ENCODE measurements at regions not wholly inside any gene's neighbourhood (a gene's known extent, or its start where the extent isn't known, plus 50 kb on each side); places are given as distances from the start of the nearest gene placed in this dataset.

DNA sequence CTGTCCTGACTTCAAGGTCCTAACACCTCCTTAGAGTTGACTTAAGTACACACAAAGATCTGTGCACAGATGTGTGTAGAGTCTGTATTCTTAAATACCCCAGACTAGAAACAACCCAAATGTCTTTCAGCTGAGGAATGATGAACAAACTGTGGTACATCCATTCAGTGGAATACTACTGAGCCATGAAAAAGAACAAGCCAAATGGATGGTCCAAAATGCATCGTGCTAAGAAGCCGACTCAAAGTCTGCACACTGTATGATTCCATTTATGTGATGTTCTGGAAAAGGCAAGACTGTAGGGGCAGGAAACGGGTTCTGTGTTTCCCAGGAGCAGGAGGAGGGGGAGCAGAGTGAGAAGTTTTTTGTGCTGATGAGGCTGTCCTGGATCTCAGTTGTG is 56.7 kb upstream of the LINC01488 start:
- H3K4me3 ChIP-seq (ENCODE audit: low read length): no peak overlapping the region
- H3K9me3 ChIP-seq (replicated peaks; ENCODE audit: low read length): peaks cover 7% of the 10 kb centered on the region
- H3K9ac ChIP-seq (ENCODE audit: low read depth, low read length): no peak overlapping the region
- no peak overlapping the region for H3K4me2 ChIP-seq (ENCODE audit: low read length)
- peaks cover 17% of the 10 kb centered on the region for H3K4me1 ChIP-seq (ENCODE audit: control insufficient read depth, insufficient read depth, low read length)
- H3K27me3 ChIP-seq (ENCODE audit: control insufficient read depth, insufficient read depth, low read length): no peaks in the 10 kb centered on the region
- H3K36me3 ChIP-seq (ENCODE audit: insufficient read depth, low read length): no peaks in the 10 kb centered on the region

DNA sequence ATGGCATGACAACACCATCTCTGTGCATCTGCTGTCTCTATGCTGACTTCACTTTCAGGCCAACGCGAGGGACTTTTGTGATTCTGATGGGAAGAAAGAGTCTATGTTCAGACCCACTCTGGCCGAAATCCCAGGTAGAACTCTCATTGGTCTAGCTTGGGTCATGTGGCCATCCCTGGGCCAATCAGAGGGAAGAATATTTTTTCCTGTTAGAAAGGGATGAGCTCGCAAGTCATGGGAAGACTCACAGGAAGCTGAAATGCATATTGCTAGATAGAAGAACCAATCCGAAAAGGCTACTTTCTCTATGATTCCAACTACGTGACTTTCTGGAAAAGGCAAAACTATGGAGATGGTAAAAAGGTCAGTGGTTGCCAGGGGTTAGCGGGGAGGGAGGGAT is 56.0 kb upstream of the LINC01488 start:
- Histone ChIP-seq H3K4me3 (ENCODE audit: low read length) (no peak overlapping the region), H3K4me2 (ENCODE audit: low read length) (no peak overlapping the region), H3K9ac (ENCODE audit: low read depth, low read length) (no peak overlapping the region), H3K27me3 (ENCODE audit: control insufficient read depth, insufficient read depth, low read length) (no peaks in the 10 kb centered on the region), H3K9me3 (replicated peaks; ENCODE audit: low read length) (peaks cover 7% of the 10 kb centered on the region), H3K4me1 (ENCODE audit: control insufficient read depth, insufficient read depth, low read length) (peaks cover 10% of the 10 kb centered on the region), H3K36me3 (ENCODE audit: insufficient read depth, low read length) (no peaks in the 10 kb centered on the region)

DNA sequence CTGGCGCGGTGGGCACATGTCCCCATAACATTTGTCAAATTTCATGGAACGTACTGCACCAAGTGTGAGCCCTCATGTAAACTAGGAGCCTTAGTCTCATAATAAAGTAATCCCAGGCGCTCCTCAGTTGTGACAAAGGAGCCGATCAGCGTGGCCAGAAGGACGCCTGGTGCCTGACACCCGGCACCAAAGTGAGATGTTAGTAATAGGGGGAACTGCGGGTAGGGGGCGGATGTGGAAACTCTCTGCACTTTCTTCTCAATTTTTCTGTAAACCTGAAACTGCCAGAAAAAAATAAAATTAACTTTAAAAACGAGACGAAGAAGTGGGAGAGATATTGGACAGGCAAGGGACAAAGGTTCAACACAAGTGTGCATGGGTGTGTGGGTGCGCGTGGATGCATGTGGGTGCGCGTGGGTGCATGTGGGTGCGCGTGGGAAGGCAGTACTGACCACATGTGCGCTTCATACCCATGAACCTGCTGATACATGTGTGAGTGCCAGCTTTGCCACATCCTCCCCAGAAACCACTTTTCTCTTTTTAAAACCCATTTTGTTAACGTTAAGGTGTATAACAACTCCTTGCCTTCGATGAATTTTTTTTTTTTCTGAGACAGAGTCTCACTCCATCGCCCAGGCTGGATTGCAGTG is 55.4 kb upstream of the LINC01488 start:
- Histone ChIP-seq H3K27me3 (ENCODE audit: control insufficient read depth, insufficient read depth, low read length) (no peaks in the 10 kb centered on the region), H3K4me2 (ENCODE audit: low read length) (no peak overlapping the region), H3K36me3 (ENCODE audit: insufficient read depth, low read length) (no peaks in the 10 kb centered on the region), H3K4me1 (ENCODE audit: control insufficient read depth, insufficient read depth, low read length) (peaks cover 9% of the 10 kb centered on the region), H3K9ac (ENCODE audit: low read depth, low read length) (no peak overlapping the region), H3K4me3 (ENCODE audit: low read length) (no peak overlapping the region), H3K9me3 (replicated peaks; ENCODE audit: low read length) (peaks cover 7% of the 10 kb centered on the region)

DNA sequence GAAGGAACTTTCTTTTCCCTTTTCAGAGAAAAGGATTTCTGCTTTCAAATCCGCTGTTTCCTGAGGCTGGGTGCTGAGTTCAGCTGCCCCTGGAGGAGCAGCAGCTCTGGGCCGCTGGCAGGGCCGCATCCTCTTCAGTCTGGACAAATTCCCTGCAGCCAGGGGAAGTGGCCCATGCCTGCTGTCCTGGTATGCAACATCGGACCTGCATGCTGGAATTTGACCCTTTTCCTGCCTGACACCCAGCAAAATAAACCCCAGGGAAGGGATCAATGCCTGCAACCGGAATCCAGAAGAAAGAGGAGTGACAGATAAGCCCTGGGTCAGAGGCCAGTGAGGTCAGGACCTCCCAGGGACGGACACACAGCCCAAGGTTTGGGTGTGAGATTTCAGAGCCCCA is 54.1 kb upstream of the LINC01488 start:
- peaks cover 5% of the 10 kb centered on the region for H3K4me1 ChIP-seq (ENCODE audit: control insufficient read depth, insufficient read depth, low read length)
- peaks cover 7% of the 10 kb centered on the region for H3K9me3 ChIP-seq (replicated peaks; ENCODE audit: low read length)
- no peaks in the 10 kb centered on the region for H3K36me3 ChIP-seq (ENCODE audit: insufficient read depth, low read length)
- no peak overlapping the region for H3K4me2 ChIP-seq (ENCODE audit: low read length)
- H3K9ac ChIP-seq (ENCODE audit: low read depth, low read length): no peak overlapping the region
- no peaks in the 10 kb centered on the region for H3K27me3 ChIP-seq (ENCODE audit: control insufficient read depth, insufficient read depth, low read length)
- no peak overlapping the region for H3K4me3 ChIP-seq (ENCODE audit: low read length)

DNA sequence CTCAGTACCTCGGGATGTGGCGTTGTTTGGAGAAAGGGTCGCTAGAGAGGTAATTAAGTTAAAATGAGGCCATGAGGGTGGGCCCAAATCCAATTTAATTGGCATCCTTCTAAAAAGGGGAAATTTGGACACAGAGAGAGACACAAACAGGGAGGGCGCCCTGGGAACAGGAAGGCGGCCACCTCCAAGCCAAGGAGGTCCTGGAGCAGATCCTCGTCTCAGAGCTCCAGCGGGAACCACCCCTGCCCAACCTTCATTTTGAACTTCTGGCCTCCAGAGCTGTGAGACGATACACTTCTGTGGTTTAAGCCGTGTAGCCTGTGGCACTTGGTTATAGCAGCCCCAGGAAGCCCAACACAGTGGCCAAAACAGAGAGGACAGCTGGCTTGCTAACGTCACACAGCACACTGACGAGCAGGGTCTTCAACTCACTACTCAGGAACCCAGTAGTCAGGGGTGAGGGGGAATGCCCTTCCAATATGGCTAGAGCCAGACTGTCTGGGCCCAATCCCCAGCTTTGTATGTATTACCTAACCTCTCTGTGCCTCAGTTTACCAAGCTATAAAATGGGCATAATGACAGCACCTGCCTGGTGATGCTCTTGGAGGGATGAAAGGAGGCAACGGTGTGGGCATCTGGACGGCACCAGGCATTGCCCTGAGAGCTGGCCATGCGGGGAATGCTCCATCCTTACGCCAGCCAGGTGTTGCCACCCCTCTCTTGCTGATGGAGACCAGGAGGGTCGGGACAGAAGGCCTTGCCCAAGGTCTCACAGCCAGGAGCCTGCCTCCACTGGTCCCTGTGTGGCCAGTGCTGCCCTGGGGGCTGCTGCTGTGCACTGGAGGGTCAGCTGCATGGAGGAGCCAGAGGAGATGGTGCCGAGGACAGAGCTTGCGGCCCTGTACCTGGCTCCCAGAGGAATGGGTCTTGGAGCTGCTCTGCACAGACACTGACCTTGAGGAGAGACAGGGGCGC is 53.3 kb upstream of the LINC01488 start:
- H3K9ac ChIP-seq (ENCODE audit: low read depth, low read length): no peak overlapping the region
- peaks cover 7% of the 10 kb centered on the region for H3K9me3 ChIP-seq (replicated peaks; ENCODE audit: low read length)
- no peaks in the 10 kb centered on the region for H3K36me3 ChIP-seq (ENCODE audit: insufficient read depth, low read length)
- no peak overlapping the region for H3K4me2 ChIP-seq (ENCODE audit: low read length)
- H3K4me1 ChIP-seq (ENCODE audit: control insufficient read depth, insufficient read depth, low read length): peaks cover 5% of the 10 kb centered on the region
- no peaks in the 10 kb centered on the region for H3K27me3 ChIP-seq (ENCODE audit: control insufficient read depth, insufficient read depth, low read length)
- no peak overlapping the region for H3K4me3 ChIP-seq (ENCODE audit: low read length)

DNA sequence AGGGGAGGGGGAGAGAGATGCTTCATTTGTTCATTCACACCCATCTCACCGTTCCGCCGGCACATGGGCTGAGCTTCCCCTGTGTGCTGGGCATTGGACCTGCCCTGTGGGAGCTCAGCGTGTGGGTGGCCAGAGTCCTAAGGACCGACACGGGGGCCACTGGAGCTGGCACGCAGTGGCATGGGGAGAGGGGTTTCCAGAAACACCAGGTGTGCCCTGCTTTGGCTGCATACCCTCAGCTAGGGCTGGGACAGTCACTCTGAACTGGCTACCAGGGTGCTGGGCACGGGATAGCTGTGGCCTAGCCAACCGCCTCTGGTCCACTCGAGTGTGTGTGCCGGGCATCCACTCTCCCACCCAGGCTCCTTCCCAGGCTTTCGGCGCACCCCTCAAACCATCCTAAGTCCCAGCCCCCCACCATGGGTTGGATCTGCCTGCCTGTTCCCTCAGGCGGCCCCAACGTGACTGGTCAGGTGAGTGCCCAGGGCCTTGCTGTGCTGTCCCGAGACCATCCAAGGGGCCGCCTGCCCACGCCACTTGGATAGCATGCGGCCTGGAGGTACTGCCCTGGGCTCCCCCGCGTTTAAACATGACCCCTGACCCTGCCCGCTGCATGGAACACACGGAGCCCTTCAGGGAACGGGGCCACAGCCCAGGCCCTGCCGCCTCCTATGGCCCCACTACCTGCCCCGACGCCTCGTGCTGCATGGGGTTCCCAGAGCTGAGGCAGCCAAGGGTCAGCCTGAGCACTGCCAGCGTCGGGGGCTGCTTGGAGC is 51.6 kb upstream of the LINC01488 start:
- Histone ChIP-seq H3K9ac (ENCODE audit: low read depth, low read length) (no peak overlapping the region), H3K4me2 (ENCODE audit: low read length) (no peak overlapping the region), H3K4me3 (ENCODE audit: low read length) (no peak overlapping the region), H3K4me1 (ENCODE audit: control insufficient read depth, insufficient read depth, low read length) (peaks cover 5% of the 10 kb centered on the region), H3K27me3 (ENCODE audit: control insufficient read depth, insufficient read depth, low read length) (no peaks in the 10 kb centered on the region), H3K36me3 (ENCODE audit: insufficient read depth, low read length) (no peaks in the 10 kb centered on the region), H3K9me3 (replicated peaks; ENCODE audit: low read length) (peaks cover under 1% of the 10 kb centered on the region)

DNA sequence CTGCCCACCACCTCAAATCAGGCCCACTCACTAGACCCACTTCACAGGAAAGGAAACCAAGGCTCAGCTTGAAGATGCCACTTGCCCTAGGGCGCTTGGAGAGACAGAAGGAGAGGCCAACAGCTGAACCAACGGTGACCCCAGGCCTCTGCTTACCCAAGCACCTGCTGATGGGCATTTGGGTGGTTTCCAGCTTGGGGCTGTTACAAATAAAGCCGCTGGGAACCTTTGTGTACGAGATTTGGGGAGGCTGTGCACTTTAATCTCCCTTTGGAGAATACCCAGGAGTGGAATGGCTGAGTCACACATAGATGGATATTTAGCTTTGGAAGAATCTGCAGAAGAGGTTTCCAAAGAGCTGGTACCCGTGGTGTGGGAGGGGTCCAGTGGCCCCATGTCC is 50.9 kb upstream of the LINC01488 start:
- Histone ChIP-seq H3K4me1 (ENCODE audit: control insufficient read depth, insufficient read depth, low read length) (peaks cover 5% of the 10 kb centered on the region), H3K4me2 (ENCODE audit: low read length) (no peak overlapping the region), H3K36me3 (ENCODE audit: insufficient read depth, low read length) (no peaks in the 10 kb centered on the region), H3K9ac (ENCODE audit: low read depth, low read length) (no peak overlapping the region), H3K9me3 (replicated peaks; ENCODE audit: low read length) (no peaks in the 10 kb centered on the region), H3K27me3 (ENCODE audit: control insufficient read depth, insufficient read depth, low read length) (no peaks in the 10 kb centered on the region), H3K4me3 (ENCODE audit: low read length) (no peak overlapping the region)

DNA sequence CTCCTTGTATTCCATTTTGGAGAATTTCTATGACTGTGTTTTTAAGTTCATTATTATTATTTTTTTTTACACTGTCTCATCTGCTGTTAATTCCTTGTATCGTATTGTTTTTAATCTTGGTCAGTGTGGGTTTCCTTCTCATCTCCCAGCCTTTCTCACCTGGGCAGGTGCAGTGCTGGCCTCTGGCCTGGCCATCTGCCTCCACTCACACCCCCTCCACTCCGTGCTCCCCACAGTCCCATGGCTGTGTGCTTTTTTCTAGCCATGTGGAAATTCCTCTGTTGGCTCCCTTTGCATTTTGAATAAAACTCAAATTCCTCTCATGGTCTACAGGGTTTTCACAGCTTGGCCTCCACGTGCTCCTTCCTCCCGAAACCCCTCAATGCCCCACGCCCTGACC is 50.3 kb upstream of the LINC01488 start:
- Histone ChIP-seq H3K9ac (ENCODE audit: low read depth, low read length) (no peak overlapping the region), H3K4me1 (ENCODE audit: control insufficient read depth, insufficient read depth, low read length) (peaks cover 5% of the 10 kb centered on the region), H3K9me3 (replicated peaks; ENCODE audit: low read length) (no peaks in the 10 kb centered on the region), H3K4me2 (ENCODE audit: low read length) (no peak overlapping the region), H3K27me3 (ENCODE audit: control insufficient read depth, insufficient read depth, low read length) (no peaks in the 10 kb centered on the region), H3K4me3 (ENCODE audit: low read length) (no peak overlapping the region), H3K36me3 (ENCODE audit: insufficient read depth, low read length) (no peaks in the 10 kb centered on the region)

Measured in skeletal muscle satellite cell (primary cell).